NOMO-1 treated with dmso at 0.1 percent for 144 hours (cell line): ENCODE measurements at regions not wholly inside any gene's neighbourhood (a gene's known extent, or its start where the extent isn't known, plus 50 kb on each side); places are given as distances from the start of the nearest gene placed in this dataset.

Experiments used
- DNase-seq: peaks from one replicate; lab custom pipeline; 2025; ENCODE audit not compliant: unreplicated experiment; lab: John Stamatoyannopoulos, UW

DNA sequence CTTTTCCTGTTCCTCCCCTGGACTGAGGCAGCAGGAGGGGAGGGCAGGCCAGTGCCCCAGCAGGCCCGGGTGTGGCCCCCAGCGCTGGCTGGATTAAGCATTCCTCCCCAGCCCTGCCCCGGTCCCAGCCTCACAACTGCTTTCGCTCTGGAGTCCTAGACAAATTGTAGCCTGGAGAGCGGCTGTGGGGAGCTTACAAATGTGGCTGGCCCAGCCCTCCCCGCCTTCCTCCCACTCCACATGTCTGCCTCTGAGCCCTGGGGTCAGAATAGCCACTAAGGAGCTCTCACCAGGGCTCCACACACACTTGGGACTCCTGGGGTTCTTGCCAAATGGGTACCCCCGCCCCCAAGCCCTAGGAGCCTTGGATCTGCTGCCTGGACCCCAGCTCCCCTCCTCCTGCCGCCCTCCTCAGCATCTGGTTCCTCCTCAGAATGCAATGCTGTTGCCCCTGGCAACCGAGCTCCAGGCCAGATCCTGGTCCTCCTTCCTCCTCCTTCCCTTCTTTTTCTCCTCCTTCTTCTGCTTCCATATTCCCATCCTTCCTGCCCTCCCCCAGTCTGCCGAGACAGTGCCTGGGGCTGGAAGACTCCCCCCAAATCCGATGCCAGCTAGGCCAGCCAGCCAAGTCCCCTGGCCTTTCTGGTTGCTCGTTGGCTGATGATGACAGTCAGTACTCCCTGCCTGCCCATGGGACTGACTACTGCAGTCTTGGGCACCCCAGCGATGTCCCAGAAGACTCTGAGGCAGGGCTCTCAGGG is 91.1 kb downstream of the LINGO1 start:
- no peak for DNase-seq

DNA sequence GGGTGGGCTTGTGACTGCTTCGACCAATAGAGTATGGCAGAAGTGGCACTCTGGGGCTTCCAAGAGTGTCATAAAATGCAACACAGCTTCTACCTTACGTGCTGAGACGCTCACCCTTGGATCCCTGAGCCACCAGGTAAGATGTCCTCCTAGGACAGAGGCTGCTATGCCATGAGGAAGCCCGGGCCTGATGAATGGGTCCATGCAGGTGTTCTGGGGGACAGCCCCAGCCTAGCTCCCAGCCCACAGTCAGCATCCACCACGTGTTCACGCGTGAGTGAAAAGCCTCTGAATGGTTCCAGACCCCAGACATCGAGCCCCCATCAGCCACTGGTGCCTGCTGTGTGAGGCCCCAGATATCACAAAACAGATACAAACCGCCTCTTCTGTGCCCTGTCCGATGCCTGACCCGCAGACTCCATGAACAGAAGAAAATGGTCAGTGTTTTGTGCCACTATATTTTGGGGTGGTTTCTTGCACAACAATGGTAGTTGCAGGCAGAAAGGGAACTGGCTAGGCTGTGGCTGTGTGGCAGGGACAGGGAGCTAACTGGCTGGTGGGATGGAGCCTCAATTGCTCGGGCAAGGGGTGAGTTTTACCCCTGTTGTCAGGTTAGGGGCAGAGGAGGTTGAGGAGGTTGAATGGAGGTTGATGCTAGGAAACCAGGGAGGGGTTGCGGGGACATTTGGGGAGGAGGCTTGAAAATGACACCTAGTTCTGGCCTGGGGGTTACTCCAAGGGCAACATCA is 92.2 kb downstream of the LINGO1 start:
- DNase-seq = no peak

DNA sequence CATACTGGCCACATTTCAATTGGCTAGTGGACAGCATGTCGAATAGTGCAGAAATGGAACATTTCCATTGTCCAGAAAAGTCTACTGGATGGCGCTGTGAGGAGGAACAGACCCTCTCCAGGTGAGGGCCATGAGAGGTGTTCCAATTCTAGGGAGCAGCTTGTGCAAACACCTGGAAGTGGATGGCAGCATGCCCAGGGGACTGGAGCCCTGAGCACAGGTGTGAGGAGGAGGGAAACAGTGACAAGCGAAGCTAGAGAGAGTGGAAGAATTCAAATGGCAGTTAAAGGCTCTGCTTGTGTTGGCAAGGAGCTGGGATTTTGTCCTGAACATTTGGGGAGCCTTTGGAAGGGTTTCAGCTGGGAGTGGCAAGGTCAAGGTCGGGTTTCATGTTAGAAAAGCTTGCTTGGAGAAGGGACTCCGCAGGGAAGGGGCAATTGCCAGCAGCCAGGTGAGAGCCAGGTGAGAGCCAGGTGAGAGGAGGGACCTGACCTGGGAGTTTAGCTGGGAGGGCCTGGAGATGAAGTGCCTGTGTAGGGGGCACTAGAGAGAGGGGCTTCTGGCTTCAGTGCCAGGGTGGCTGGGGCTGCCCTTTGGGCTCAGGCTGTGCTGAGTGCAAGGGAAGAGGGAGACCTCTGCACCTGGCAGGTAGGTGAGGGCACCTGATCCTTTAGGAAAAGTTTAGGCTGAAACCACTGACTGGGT is 93.8 kb downstream of the LINGO1 start:
- no peak for DNase-seq

DNA sequence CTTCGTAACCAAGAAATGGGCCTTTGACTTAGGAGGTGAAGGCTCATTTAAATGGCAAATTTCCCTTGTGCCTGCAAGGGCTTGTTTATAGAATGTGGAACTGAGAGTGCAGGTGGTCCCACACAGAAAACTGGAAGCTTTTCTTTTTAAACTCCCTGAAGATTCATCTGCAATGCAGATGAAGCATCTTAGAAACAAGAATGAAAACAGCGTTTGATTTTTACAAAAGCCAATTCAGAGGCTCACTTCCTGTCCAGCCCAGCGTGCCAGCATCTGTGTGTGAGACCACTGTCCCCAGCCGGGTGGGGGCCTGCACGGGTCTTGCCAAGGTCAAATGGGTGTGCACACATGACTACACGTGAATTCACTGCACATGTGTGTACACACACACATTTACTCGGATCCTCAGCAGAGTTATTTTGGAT is 94.7 kb downstream of the LINGO1 start:
- DNase-seq = no peak

DNA sequence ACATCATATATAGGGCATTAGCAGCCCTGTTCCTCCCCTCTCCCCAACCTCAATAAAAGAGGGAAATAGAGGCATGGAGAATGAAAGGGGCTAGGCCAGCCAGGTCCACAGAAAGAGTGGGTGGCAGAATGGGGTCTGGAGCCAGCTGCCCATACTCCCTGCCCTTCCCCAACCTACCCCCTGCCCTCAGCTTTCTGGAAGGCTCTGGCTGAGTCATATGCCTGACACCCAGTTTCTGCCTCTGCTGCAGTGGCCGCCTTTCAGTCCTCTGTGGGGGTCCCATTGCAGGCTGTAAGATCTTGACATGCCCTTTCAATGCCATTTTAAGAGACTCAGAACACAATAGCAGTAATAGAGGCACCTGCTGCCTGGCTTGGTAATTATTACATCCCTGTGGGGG is 95.7 kb downstream of the LINGO1 start:
- DNase-seq = no peak

DNA sequence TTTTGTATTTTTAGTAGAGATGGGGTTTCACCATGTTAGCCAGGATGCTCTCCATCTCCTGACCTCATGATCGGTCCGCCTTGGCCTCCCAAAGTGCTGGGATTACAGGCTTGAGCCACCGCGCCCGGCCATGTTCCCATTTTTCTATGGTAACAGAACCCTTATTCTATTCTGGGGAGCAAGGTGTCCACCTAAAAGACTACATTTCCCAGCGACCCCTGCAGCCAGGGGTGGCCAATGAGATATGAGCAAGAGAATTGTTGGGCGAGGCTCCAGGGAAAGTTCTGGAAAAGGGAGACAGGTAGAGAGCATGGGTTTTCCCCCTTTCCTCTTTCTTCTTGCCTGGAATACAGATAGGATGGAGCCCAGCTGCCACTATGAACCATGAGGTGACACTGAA is 96.9 kb downstream of the LINGO1 start:
- DNase-seq = no peak
